ENCODE measurements at regions not wholly inside any gene's neighbourhood (a gene's known extent, or its start where the extent isn't known, plus 50 kb on each side); places are given as distances from the start of the nearest gene placed in this dataset.

- no peak overlapping the region for H3K27ac Mint-ChIP-seq (ENCODE audit: unreplicated experiment)
- CTCF ChIA-PET = no interaction called here
Observed at GRCh38 chr5:57724836-57725235, 242.2 kb upstream of the ACTBL2 start.

GRCh38 chr5:57721226-57721625 is 238.6 kb upstream of the ACTBL2 start:
- Mint-ChIP-seq H3K9me3 (ENCODE audit: low read depth, unreplicated experiment) (no peaks in the 10 kb centered on the region), H3K36me3 (ENCODE audit: insufficient read depth, unreplicated experiment) (no peaks in the 10 kb centered on the region), H3K4me1 (ENCODE audit: low read depth, unreplicated experiment) (peaks cover 30% of the 10 kb centered on the region), H3K4me3 (ENCODE audit: low read depth, unreplicated experiment) (no peak overlapping the region), H3K27ac (ENCODE audit: unreplicated experiment) (no peak overlapping the region), H3K27me3 (ENCODE audit: unreplicated experiment) (no peaks in the 10 kb centered on the region)
- DNase-seq = no peak
- intact Hi-C loops (cut with micrococcal nuclease; ENCODE audit: unreplicated experiment) = no loop called here
- CTCF ChIA-PET = interaction anchor here (0.8 kb wide), 1 partner anchor 64 kb away, joined by 3 read pairs; no protein-coding TSS in a partner anchor
- no TSS peak for BruUV-seq (replicated peaks)
- TF ChIP-seq CTCF (IDR thresholded peaks at IDR 0.05; ENCODE audit: unreplicated experiment) = no peak

More at GRCh38 chr5:57724836-57725235, 242.2 kb upstream of the ACTBL2 start:
- BruUV-seq (replicated peaks) = no TSS peak
- TF ChIP-seq CTCF (IDR thresholded peaks at IDR 0.05; ENCODE audit: unreplicated experiment) = no peak
- DNase-seq = no peak
- H3K4me1 Mint-ChIP-seq (ENCODE audit: low read depth, unreplicated experiment) = no peaks in the 10 kb centered on the region
- H3K36me3 Mint-ChIP-seq (ENCODE audit: insufficient read depth, unreplicated experiment) = no peaks in the 10 kb centered on the region
- H3K9me3 Mint-ChIP-seq (ENCODE audit: low read depth, unreplicated experiment) = peaks cover 3% of the 10 kb centered on the region
- H3K27me3 Mint-ChIP-seq (ENCODE audit: unreplicated experiment) = no peaks in the 10 kb centered on the region
- intact Hi-C loops (cut with micrococcal nuclease; ENCODE audit: unreplicated experiment) = no loop called here
- no peak overlapping the region for H3K4me3 Mint-ChIP-seq (ENCODE audit: low read depth, unreplicated experiment)

GRCh38 chr5:57720656-57721055 is 238.0 kb upstream of the ACTBL2 start:
- intact Hi-C loops (cut with micrococcal nuclease; ENCODE audit: unreplicated experiment) = no loop called here
- no peaks in the 10 kb centered on the region for H3K9me3 Mint-ChIP-seq (ENCODE audit: low read depth, unreplicated experiment)
- H3K4me3 Mint-ChIP-seq (ENCODE audit: low read depth, unreplicated experiment) = no peak overlapping the region
- H3K27me3 Mint-ChIP-seq (ENCODE audit: unreplicated experiment) = no peaks in the 10 kb centered on the region
- no peak for DNase-seq
- CTCF ChIA-PET = interaction anchor here (0.8 kb wide), 1 partner anchor 63 kb away, joined by 3 read pairs; no protein-coding TSS in a partner anchor
- no peak overlapping the region for H3K27ac Mint-ChIP-seq (ENCODE audit: unreplicated experiment)
- BruUV-seq (replicated peaks) = no TSS peak
- TF ChIP-seq CTCF (IDR thresholded peaks at IDR 0.05; ENCODE audit: unreplicated experiment) = no peak
- peaks cover 36% of the 10 kb centered on the region for H3K4me1 Mint-ChIP-seq (ENCODE audit: low read depth, unreplicated experiment)
- no peaks in the 10 kb centered on the region for H3K36me3 Mint-ChIP-seq (ENCODE audit: insufficient read depth, unreplicated experiment)

- H3K27ac Mint-ChIP-seq (ENCODE audit: unreplicated experiment) = no peak overlapping the region
- no TSS peak for BruUV-seq (replicated peaks)
- CTCF ChIA-PET = no interaction called here
- peaks cover 41% of the 10 kb centered on the region for H3K4me1 Mint-ChIP-seq (ENCODE audit: low read depth, unreplicated experiment)
- intact Hi-C loops (cut with micrococcal nuclease; ENCODE audit: unreplicated experiment) = no loop called here
- no peak for TF ChIP-seq CTCF (IDR thresholded peaks at IDR 0.05; ENCODE audit: unreplicated experiment)
- H3K9me3 Mint-ChIP-seq (ENCODE audit: low read depth, unreplicated experiment) = peaks cover under 1% of the 10 kb centered on the region
- H3K4me3 Mint-ChIP-seq (ENCODE audit: low read depth, unreplicated experiment) = no peak overlapping the region
- no peaks in the 10 kb centered on the region for H3K27me3 Mint-ChIP-seq (ENCODE audit: unreplicated experiment)
- DNase-seq = no peak
- no peaks in the 10 kb centered on the region for H3K36me3 Mint-ChIP-seq (ENCODE audit: insufficient read depth, unreplicated experiment)
Observed at GRCh38 chr5:57719216-57719615, 236.6 kb upstream of the ACTBL2 start.
